CD4-positive, alpha-beta T cell (primary cell): ENCODE measurements at regions not wholly inside any gene's neighbourhood (a gene's known extent, or its start where the extent isn't known, plus 50 kb on each side); places are given as distances from the start of the nearest gene placed in this dataset.

Source experiments
- ATAC-seq: fragments of 200-7000 bp; cut with Tn5 transposase; one replicate; pipeline ENCODE4 v1.10.0; 2022; ENCODE audit warnings: mild to moderate bottlenecking; ENCODE audit not compliant: poor library complexity
- CTCF ChIA-PET: fragments of 350-600 bp; sonication (Branson Sonifier 250); formaldehyde crosslinking; loops from one replicate; lab custom pipeline; 2021; ENCODE audit warnings: antibody characterized with exemption, inconsistent platforms; lab: Charles Lee
- POLR2A ChIA-PET: fragments of 350-600 bp; sonication (Branson Sonifier 250); formaldehyde crosslinking; loops from one replicate; lab custom pipeline; 2021; ENCODE audit warnings: antibody characterized with exemption, inconsistent platforms; lab: Charles Lee
- DNase-seq, 14 experiments: peaks; one replicate each; pipeline ENCODE4 v3.0.0-alpha.2; 2013 to 2020; ENCODE audit warnings: mixed read lengths in 2 of 14
- H3K27ac ChIP-seq, 2 donors: one replicate each; pipeline versions ENCODE4 v1.5.1 to v1.7.0; 2013; ENCODE audit warnings: low read length in 2 of 2, low read depth in 1 of 2, mild to moderate bottlenecking in 1 of 2
- H3K27me3 ChIP-seq, 2 experiments: 1 replicate in 1 of 2; 2 replicates in 1 of 2; pipeline versions ENCODE4 v1.6.1 to v1.7.0; 2013; ENCODE audit warnings: low read length in 2 of 2, control low read depth in 1 of 2, mild to moderate bottlenecking in 1 of 2, moderate library complexity in 1 of 2; ENCODE audit not compliant: insufficient read depth in 2 of 2, control insufficient read depth in 1 of 2
- H3K36me3 ChIP-seq: one replicate; pipeline ENCODE4 v1.6.1; 2013; ENCODE audit warnings: low read length, control low read depth; ENCODE audit not compliant: insufficient read depth
- H3K4me1 ChIP-seq: one replicate; pipeline ENCODE4 v1.6.1; 2013; ENCODE audit warnings: low read length, control low read depth; ENCODE audit not compliant: insufficient read depth
- H3K4me3 ChIP-seq: one replicate; pipeline ENCODE4 v1.5.1; 2013; ENCODE audit warnings: mild to moderate bottlenecking, low read length, moderate library complexity
- H3K9me3 ChIP-seq, 2 experiments: 1 replicate in 1 of 2; 2 replicates in 1 of 2; pipeline versions ENCODE4 v1.6.1 to v1.7.0; 2013; ENCODE audit warnings: low read length in 2 of 2, mild to moderate bottlenecking in 2 of 2, control low read depth in 1 of 2, moderate library complexity in 1 of 2; ENCODE audit not compliant: control insufficient read depth in 1 of 2, insufficient read depth in 1 of 2
- H3K27ac Mint-ChIP-seq: one replicate; pipeline ENCODE4 v1.8.0; 2020; ENCODE audit warnings: mixed read lengths
- H3K27me3 Mint-ChIP-seq: one replicate; pipeline ENCODE4 v1.8.0; 2021; ENCODE audit warnings: mixed read lengths
- H3K36me3 Mint-ChIP-seq: one replicate; pipeline ENCODE4 v1.8.0; 2021; ENCODE audit warnings: low read depth, mixed read lengths
- H3K4me1 Mint-ChIP-seq: one replicate; pipeline ENCODE4 v1.8.0; 2021; ENCODE audit warnings: low read depth, mixed read lengths
- H3K4me3 Mint-ChIP-seq: one replicate; pipeline ENCODE4 v1.8.0; 2020; ENCODE audit warnings: mild to moderate bottlenecking, mixed read lengths
- H3K9me3 Mint-ChIP-seq: one replicate; pipeline ENCODE4 v1.8.0; 2020; ENCODE audit warnings: mixed read lengths
- CTCF ChIP-seq: fragments of 200-600 bp; IDR thresholded peaks from one replicate; pipeline ENCODE4 v1.8.0; 2022; ENCODE audit warnings: antibody characterized with exemption, mild to moderate bottlenecking
- intact Hi-C, 2 experiments: fragments of 100-400 bp; cut with DNase I in 1 of 2; cut with micrococcal nuclease in 1 of 2; formaldehyde crosslinking; loops; one replicate each; pipeline versions ENCODE4 v1.15.1 to v1.9.0; 2023 to 2025; cut with DNase I, micrococcal nuclease

- intact Hi-C loops, result no loop called here
- CTCF ChIA-PET, result no interaction called here
Measured at GRCh38 chr9:78669591-78669990, 372.7 kb downstream of the PSAT1 start.

DNA sequence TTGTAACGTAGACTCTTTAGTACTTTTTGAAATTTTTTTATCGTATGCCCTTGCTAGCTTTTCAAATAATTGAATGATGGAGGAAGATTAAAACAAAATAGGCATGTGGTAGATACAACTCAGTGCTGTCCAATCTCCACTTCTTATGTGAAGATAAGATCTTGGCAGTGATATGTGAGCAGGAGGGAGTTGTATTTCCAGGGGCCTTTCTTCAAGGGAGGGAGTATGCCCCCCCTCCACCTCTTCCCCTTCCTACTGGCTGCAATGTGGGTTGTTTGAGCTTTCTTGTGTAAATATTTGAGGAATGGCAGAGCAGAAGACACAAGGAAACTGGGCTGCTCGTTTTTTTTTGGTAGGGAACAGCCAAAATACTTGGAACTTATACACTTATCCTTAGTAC, 374.9 kb downstream of the PSAT1 start:
- peaks cover 5% of the 10 kb centered on the region for H3K9me3 Mint-ChIP-seq
- Histone ChIP-seq H3K27me3 (no peaks in the 10 kb centered on the region), H3K36me3 (no peaks in the 10 kb centered on the region), H3K4me3 (no peak overlapping the region), H3K27ac (no peak overlapping the region), H3K9me3 (no peaks in the 10 kb centered on the region), H3K4me1 (no peaks in the 10 kb centered on the region)
- ATAC-seq, result no peak
- no peak for DNase-seq
- H3K27me3 Mint-ChIP-seq, result no peaks in the 10 kb centered on the region
- intact Hi-C loops, result no loop called here
- POLR2A ChIA-PET, result no interaction called here
- H3K4me1 Mint-ChIP-seq, result no peaks in the 10 kb centered on the region
- no peak overlapping the region for H3K27ac Mint-ChIP-seq
- no peaks in the 10 kb centered on the region for H3K36me3 Mint-ChIP-seq
- CTCF ChIA-PET, result no interaction called here
- TF ChIP-seq CTCF, result no peak
- no peak overlapping the region for H3K4me3 Mint-ChIP-seq

More at GRCh38 chr9:78669591-78669990, 372.7 kb downstream of the PSAT1 start:
- Histone ChIP-seq H3K4me3 (no peak overlapping the region), H3K9me3 (no peaks in the 10 kb centered on the region), H3K27me3 (no peaks in the 10 kb centered on the region), H3K36me3 (no peaks in the 10 kb centered on the region), H3K4me1 (no peaks in the 10 kb centered on the region), H3K27ac (no peak overlapping the region)
- DNase-seq (no peak), ATAC-seq (no peak)
- Mint-ChIP-seq H3K4me3 (no peak overlapping the region), H3K36me3 (no peaks in the 10 kb centered on the region), H3K27me3 (peaks cover 2% of the 10 kb centered on the region), H3K4me1 (no peaks in the 10 kb centered on the region), H3K27ac (no peak overlapping the region), H3K9me3 (peaks cover 7% of the 10 kb centered on the region)
- POLR2A ChIA-PET, result no interaction called here
- no peak for TF ChIP-seq CTCF

- no peaks in the 10 kb centered on the region for H3K9me3 Mint-ChIP-seq
- TF ChIP-seq CTCF, result no peak
- H3K4me3 Mint-ChIP-seq, result no peak overlapping the region
- no peaks in the 10 kb centered on the region for H3K36me3 Mint-ChIP-seq
- no peaks in the 10 kb centered on the region for H3K27me3 Mint-ChIP-seq
- H3K4me1 Mint-ChIP-seq, result no peaks in the 10 kb centered on the region
- no peak for ATAC-seq
- Histone ChIP-seq H3K36me3 (no peaks in the 10 kb centered on the region), H3K27me3 (no peaks in the 10 kb centered on the region), H3K4me3 (no peak overlapping the region), H3K27ac (no peak overlapping the region), H3K4me1 (no peaks in the 10 kb centered on the region), H3K9me3 (no peaks in the 10 kb centered on the region)
- POLR2A ChIA-PET, result no interaction called here
- H3K27ac Mint-ChIP-seq, result no peak overlapping the region
- CTCF ChIA-PET, result no interaction called here
- intact Hi-C loops, result no loop called here
- no peak for DNase-seq
Measured at GRCh38 chr9:78674874-78675273, 377.9 kb downstream of the PSAT1 start.
